Ammon's horn (tissue), 1 donor: ENCODE measurements at regions not wholly inside any gene's neighbourhood (a gene's known extent, or its start where the extent isn't known, plus 50 kb on each side); places are given as distances from the start of the nearest gene placed in this dataset.
"Not testable (repeated sequence)": the region's sequence is repeated elsewhere in the genome, so short reads cannot be mapped to it uniquely, and the experiment has no call there.

Experiments
- DNase-seq: peaks from one replicate; pipeline ENCODE4 v3.0.0-alpha.2; 2016; ENCODE audit warnings: low spot score

DNA sequence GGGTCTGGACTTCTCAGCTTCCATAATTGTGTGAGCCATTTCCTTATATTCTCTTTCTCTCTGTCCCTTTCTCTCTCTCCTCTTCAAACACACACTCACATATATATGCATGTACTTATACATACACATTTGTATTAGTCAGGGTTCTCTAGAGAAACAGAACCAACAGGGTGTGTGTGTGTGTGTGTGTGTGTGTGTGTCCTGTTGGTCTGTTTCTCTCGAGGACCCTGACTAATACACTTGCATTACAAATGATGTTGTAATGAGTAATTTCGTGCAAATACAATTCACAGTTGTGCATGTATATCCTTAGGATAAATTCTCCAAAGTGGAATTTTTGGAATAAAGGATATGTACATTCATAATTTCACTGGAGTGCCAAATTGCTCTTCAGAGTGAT, 115.3 kb downstream of the NPIPB5 start:
- no peak for DNase-seq

GRCh38 chr16:22627043-22627442, 116.4 kb downstream of the NPIPB5 start:
- DNase-seq: no peak

DNA sequence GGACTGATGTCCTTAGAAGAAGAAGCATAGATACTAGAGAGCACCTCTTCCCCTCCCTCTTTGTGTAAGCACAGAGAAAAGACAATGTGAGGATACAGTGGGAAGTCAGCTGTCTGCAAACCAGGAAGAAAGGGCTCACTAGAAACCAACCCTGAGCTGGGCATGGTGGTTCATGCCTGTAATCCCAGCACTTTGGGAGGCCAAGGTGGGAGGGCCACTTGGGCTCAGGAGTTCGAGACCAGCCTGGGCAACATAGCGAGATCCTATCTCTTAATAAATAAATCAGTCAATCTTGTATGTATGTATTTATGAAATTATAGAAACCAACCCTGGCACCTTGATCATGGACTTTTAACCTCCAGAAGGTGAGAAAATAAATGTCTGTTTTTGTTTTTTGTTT, 118.3 kb downstream of the NPIPB5 start:
- DNase-seq: no peak

GRCh38 chr16:22630242-22630641, 119.6 kb downstream of the NPIPB5 start:
- no peak for DNase-seq

- DNase-seq: no peak
Observed at GRCh38 chr16:22631264-22631663, 120.6 kb downstream of the NPIPB5 start.

DNA sequence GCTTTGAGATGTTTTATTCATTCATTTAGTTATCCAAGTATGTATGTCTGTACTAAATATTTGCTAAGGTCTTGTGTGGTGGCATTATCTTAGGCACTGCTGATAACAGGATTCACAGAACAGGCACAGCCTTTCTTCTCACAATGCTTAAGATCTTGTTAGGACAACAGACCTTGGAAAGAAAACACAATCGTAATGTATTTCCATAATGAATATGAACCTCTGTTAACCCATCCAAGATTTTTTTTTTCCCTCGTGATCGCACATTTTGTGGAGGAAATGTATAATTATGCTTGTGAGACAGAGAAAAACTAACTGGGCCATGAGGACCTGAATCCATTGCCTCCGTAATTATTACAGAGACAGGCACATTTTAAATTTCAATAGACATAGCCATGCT, 121.9 kb downstream of the NPIPB5 start:
- no peak for DNase-seq

DNA sequence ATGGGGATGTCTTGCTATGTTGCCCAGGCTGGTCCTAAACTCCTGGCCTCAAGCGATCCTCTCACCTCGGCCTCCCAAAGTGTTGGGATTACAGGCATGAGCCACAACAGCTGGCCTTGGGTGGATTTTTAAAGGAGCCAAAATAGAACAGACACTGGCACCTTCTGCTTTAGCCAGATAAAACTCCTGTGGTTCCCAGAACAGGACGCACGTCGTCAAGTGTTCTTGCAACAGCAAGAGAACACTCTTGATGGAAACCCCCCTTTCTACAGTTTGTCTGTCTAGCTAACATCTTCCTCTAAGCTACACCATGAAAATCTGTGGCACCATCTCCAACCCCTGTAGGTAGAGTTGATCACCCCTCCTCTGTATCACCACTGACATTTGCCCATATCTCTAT, 122.6 kb downstream of the NPIPB5 start:
- no peak for DNase-seq

DNA sequence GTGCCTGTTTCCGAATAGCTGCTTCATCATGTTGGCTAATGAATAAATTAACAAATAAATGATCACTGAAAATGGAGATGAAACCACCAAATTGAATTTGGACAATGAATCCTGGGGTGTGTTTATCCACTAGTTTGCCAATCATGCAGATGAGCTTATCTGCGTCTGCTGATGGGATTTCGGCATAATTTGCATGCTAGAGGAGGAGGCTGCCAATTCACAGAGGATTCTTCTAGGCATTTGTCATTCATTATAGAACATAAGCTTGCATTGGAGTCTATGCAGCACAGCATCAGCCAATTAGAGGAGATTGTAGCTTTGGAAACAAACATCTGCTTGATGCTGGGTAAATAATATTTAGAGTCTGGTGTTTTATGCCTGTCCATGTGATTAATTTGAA, 123.1 kb downstream of the NPIPB5 start:
- DNase-seq: peak; percentile 22

- no peak for DNase-seq
Observed at GRCh38 chr16:22634954-22635353, 124.3 kb downstream of the NPIPB5 start.

- DNase-seq: peak; percentile 22
Observed at GRCh38 chr16:22635357-22635761, 124.7 kb downstream of the NPIPB5 start.

- DNase-seq: no peak
Observed at GRCh38 chr16:22635801-22636200, 125.1 kb downstream of the NPIPB5 start.

DNA sequence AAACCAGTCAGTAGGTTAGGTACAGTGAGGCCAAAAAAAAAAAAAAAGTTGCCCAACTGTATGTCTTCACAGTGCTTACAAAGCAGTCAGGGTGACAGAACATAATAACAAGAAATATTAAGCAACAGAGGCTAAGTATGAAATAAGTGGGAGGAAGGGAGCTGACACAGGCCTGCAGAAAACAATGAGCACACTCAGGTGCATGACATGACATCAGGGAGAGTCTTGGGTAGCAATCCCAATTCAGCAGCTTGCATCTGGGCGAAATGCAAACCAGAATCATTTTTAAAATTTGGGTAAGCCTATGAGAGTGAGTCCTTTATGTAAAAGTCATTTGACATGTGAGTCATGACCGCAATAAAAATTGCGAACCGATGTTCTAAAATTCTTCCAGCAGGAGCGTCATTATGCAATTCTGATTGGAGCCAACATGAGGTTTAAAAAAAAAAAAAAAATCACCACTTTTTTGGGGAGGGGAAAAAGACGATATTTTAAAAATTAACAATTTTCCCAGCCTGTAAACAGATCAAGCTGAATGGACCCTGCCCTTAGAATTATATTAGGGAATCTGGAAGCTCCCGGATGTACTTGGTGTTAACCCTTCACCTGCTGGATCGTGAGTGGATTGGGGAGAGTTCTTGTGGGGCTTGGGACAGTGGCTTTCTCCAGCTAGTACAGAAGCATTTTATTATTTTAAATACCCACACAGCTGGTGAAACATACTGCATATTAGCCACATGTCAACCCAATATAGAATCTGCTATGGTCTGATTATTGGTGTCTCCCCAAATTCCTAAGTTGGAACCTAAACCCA, 127.9 kb downstream of the NPIPB5 start:
- no peak for DNase-seq

GRCh38 chr16:22641131-22641628, 130.5 kb downstream of the NPIPB5 start:
- DNase-seq: no peak

GRCh38 chr16:22642416-22643088, 131.9 kb downstream of the NPIPB5 start:
- no peak for DNase-seq

- DNase-seq: not testable (repeated sequence)
Observed at GRCh38 chr16:22643203-22643602, 132.5 kb downstream of the NPIPB5 start.

- no peak for DNase-seq
Observed at GRCh38 chr16:22643886-22644285, 133.2 kb downstream of the NPIPB5 start.

- DNase-seq: no peak
Observed at GRCh38 chr16:22645868-22646267, 135.2 kb downstream of the NPIPB5 start.

- no peak for DNase-seq
Observed at GRCh38 chr16:22646948-22647556, 136.4 kb downstream of the NPIPB5 start.

DNA sequence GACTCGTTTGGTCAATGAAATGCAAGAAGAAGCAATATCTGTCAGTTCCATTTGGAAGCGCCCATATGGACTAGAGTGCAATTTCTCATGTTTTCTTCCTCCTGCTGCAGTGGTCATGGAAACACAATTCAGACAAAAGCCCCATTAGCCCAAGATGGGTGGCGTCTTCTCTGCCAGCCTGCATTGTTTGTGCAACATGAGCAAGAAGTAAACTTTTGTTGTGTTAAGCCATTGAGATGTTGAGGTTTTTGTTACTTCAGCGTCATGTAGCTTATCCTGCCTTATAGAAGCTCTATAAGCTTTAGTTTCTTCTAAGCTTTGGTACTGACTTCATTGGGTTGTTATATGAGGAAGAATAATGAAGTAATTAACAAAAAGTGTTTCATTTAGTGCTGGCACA, 137.4 kb downstream of the NPIPB5 start:
- DNase-seq: no peak

DNA sequence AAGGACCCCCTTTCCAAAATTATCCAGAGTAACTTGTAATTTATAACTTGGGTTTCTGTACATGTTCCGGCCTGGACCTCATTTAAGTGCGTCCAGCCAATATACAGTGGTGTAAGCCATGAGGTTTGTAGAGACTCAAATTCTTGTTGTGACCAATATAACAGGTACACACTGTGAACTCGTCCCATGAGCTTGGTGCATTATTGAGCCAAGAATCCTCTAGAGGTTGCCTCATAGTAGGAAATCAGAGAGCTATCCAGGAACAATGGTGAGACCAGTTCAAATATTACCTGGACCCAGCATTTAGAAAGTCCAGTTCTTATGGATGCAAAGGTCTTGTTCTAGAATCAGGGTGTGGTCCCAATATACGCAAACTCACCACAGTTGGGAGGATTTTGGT, 138.2 kb downstream of the NPIPB5 start:
- no peak for DNase-seq

- not testable (repeated sequence) for DNase-seq
Observed at GRCh38 chr16:22651111-22651817, 140.6 kb downstream of the NPIPB5 start.

DNA sequence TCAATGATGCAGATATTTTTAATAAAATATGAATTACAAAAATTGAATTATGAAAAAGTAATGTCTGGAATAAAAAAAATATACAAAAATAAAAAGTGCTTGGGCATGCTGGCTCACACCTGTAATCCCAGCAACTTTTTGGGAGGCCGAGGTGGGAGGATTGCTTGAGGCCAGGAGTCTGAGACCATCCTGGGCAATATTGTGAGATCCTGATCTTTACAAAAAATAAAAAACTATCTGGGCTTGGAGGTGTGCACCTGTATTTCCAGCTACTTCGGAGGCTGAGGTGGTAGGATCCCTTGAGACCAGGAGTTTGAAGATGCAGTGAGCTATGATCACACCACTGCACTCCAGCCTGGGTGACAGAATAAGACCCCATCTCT, 141.8 kb downstream of the NPIPB5 start:
- no peak for DNase-seq
